ENCODE measurements at regions not wholly inside any gene's neighbourhood (a gene's known extent, or its start where the extent isn't known, plus 50 kb on each side); places are given as distances from the start of the nearest gene placed in this dataset.

DNA sequence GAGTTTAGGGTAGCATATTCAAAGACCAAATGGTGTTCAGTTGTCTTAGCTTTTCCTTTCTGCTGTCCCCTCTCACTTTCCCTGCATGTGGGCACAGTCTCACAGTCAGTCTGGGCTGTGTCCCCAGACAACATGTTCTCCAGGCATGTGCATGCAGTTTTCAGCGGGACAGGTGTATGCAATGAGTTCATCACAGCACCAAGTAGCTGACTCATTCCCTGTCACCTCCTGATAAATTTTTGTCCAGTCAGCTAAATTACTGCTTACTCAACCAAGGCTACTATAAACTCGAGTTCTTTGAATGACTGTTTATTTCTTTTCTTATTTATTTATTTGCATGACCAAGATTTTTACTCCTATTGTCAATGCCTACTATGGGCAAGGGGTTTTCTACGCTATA is 148.8 kb upstream of the CDH19 start:
- Mint-ChIP-seq H3K27ac (no peak overlapping the region), H3K27me3 (no peaks in the 10 kb centered on the region), H3K4me3 (no peak overlapping the region), H3K9me3 (no peaks in the 10 kb centered on the region), H3K36me3 (ENCODE audit: low read depth) (no peaks in the 10 kb centered on the region), H3K4me1 (no peaks in the 10 kb centered on the region)
- intact Hi-C loops (cut with micrococcal nuclease), result no loop called here
- TF ChIP-seq, protein P1, sequence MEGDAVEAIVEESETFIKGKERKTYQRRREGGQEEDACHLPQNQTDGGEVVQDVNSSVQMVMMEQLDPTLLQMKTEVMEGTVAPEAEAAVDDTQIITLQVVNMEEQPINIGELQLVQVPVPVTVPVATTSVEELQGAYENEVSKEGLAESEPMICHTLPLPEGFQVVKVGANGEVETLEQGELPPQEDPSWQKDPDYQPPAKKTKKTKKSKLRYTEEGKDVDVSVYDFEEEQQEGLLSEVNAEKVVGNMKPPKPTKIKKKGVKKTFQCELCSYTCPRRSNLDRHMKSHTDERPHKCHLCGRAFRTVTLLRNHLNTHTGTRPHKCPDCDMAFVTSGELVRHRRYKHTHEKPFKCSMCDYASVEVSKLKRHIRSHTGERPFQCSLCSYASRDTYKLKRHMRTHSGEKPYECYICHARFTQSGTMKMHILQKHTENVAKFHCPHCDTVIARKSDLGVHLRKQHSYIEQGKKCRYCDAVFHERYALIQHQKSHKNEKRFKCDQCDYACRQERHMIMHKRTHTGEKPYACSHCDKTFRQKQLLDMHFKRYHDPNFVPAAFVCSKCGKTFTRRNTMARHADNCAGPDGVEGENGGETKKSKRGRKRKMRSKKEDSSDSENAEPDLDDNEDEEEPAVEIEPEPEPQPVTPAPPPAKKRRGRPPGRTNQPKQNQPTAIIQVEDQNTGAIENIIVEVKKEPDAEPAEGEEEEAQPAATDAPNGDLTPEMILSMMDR (IDR thresholded peaks at IDR 0.05), result no peak
- DNase-seq (no peak), ATAC-seq (ENCODE audit: low read depth) (no peak)
- ChIA-PET CTCF (no interaction called here), POLR2A (no interaction called here)

DNA sequence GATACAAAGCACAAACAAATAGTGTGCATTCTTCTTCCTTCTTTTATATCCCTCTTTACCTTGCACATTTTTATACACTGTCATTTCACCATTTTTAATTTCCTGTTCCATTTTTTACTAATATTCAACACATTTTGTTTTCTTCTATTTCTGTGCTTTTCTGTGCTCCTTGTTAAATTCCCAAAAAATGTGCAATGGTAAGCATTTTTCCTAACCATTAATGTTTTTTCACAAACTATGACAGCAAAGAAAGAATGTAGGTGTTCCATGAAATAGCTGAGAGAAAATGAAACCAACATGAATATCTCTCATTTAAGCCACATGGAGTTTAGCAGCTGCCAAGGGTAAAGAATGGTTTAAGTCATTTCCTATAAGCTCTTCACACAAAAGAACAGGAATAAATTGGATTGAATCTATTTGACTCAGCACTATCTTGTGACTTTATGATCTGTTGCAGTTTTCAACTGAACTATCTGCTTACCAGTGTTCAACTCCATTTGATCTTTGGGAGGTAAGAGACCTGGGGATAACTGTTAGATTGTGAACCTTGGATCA is 145.7 kb upstream of the CDH19 start:
- H3K36me3 Mint-ChIP-seq (ENCODE audit: low read depth), result no peaks in the 10 kb centered on the region
- ChIA-PET POLR2A (no interaction called here), CTCF (no interaction called here)
- H3K4me1 Mint-ChIP-seq, result no peaks in the 10 kb centered on the region
- ATAC-seq (ENCODE audit: low read depth), result no peak
- no peaks in the 10 kb centered on the region for H3K27me3 Mint-ChIP-seq
- DNase-seq, result no peak
- TF ChIP-seq, protein P1 (IDR thresholded peaks at IDR 0.05), result no peak
- H3K4me3 Mint-ChIP-seq, result no peak overlapping the region
- no peak overlapping the region for H3K27ac Mint-ChIP-seq
- H3K9me3 Mint-ChIP-seq, result no peaks in the 10 kb centered on the region
- intact Hi-C loops (cut with micrococcal nuclease), result no loop called here

DNA sequence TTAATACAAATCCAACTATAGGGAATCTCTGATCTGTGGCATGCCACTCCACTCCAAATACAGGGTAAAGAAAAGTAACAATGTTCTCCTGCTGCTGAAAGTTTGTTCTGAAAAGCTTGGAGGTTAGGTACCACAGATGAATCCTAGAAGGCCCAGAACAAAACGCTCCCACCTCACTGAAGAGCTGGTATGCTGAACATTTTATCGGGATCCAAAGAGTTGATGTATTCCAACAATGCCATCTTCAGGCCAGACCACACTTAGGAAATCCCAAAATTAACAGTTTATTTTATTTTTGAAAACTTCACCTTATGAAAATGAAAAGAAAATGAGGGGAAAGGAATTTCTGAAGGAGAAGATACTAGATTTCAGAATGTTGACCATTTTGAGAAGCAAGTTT is 145.1 kb upstream of the CDH19 start:
- ATAC-seq (ENCODE audit: low read depth) (no peak), DNase-seq (no peak)
- Mint-ChIP-seq H3K4me3 (no peak overlapping the region), H3K9me3 (no peaks in the 10 kb centered on the region), H3K27ac (no peak overlapping the region), H3K27me3 (no peaks in the 10 kb centered on the region), H3K4me1 (no peaks in the 10 kb centered on the region), H3K36me3 (ENCODE audit: low read depth) (no peaks in the 10 kb centered on the region)
- intact Hi-C loops (cut with micrococcal nuclease), result no loop called here
- ChIA-PET POLR2A (no interaction called here), CTCF (no interaction called here)
- TF ChIP-seq, protein P1 (IDR thresholded peaks at IDR 0.05), result no peak

DNA sequence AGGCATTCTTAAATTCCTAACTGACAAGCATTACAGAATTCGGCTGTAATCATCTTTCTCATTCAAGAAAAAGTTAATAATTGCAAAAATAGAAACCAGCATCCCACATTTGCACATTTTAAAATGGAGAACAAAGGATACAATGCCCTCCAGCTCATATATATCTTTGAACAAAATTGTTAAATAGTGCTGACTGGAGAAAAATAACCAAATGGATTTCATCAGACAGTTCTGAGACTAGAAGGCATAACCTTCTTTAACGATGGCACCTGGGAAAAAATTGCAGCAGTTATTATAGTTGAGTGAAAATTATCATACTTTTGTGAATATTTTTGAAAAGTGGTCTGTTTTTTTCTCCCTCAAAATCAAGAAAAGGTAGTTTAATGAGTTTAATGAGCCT is 138.9 kb upstream of the CDH19 start:
- Mint-ChIP-seq H3K9me3 (peaks cover 2% of the 10 kb centered on the region), H3K27ac (no peak overlapping the region), H3K4me3 (no peak overlapping the region), H3K27me3 (no peaks in the 10 kb centered on the region), H3K4me1 (no peaks in the 10 kb centered on the region), H3K36me3 (ENCODE audit: low read depth) (no peaks in the 10 kb centered on the region)
- TF ChIP-seq, protein P1 (IDR thresholded peaks at IDR 0.05), result no peak
- ATAC-seq (ENCODE audit: low read depth), result no peak
- intact Hi-C loops (cut with micrococcal nuclease), result no loop called here
- DNase-seq, result no peak
- ChIA-PET CTCF (no interaction called here), POLR2A (no interaction called here)

DNA sequence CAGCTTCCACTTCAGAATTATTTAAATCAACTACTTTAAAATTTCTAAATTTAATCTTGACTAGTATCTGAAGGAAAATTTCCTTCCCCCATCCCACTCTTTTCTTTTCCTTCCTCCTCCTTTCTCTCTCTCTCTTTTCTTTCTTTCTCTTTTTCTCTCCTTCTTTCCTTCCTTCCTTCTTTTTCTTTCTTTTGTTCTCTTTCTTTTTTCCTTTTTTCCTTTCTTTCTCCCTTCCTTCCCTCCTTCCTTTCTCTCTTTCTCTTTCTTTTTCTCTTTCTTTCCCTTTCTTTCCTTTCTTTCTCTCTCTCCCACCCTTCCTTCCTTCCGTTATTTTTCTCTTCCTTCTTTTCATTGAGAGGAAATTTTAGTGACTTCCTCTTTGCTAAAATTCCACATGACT is 132.0 kb upstream of the CDH19 start:
- intact Hi-C loops (cut with micrococcal nuclease), result no loop called here
- ChIA-PET CTCF (no interaction called here), POLR2A (no interaction called here)
- Mint-ChIP-seq H3K36me3 (ENCODE audit: low read depth) (no peaks in the 10 kb centered on the region), H3K27ac (no peak overlapping the region), H3K9me3 (peaks cover 3% of the 10 kb centered on the region), H3K4me1 (no peaks in the 10 kb centered on the region), H3K4me3 (no peak overlapping the region), H3K27me3 (no peaks in the 10 kb centered on the region)
- ATAC-seq (ENCODE audit: low read depth) (no peak), DNase-seq (no peak)
- TF ChIP-seq, protein P1 (IDR thresholded peaks at IDR 0.05), result no peak

Data from activated B cell treated with CpG ODN at 0.5 μM for 24 hours (primary cell).